Smooth muscle cell (in vitro differentiated cells): ENCODE measurements at regions not wholly inside any gene's neighbourhood (a gene's known extent, or its start where the extent isn't known, plus 50 kb on each side); places are given as distances from the start of the nearest gene placed in this dataset.

Experiments
- DNase-seq: peaks from one replicate; lab custom pipeline; 2025; ENCODE audit not compliant: unreplicated experiment; lab: John Stamatoyannopoulos, UW
- H2AFZ ChIP-seq: fragments of 200-600 bp; sonication (generic); 2 replicates; pipeline ENCODE4 v1.6.0; 2016; ENCODE audit warnings: antibody characterized with exemption, low read depth, mild to moderate bottlenecking
- H3F3A ChIP-seq: fragments of 200-600 bp; sonication (generic); 2 replicates; pipeline ENCODE4 v1.6.0; 2017; ENCODE audit warnings: antibody characterized with exemption, low read depth
- H3K27ac ChIP-seq: fragments of 200-600 bp; sonication (generic); 2 replicates; pipeline ENCODE4 v1.5.1; 2016; ENCODE audit warnings: low read depth, mild to moderate bottlenecking
- H3K27me3 ChIP-seq: fragments of 200-600 bp; sonication (generic); 2 replicates; pipeline ENCODE4 v1.6.1; 2016; ENCODE audit warnings: low read depth, mild to moderate bottlenecking
- H3K36me3 ChIP-seq: fragments of 200-600 bp; sonication (generic); 2 replicates; pipeline ENCODE4 v1.5.1; 2016; ENCODE audit warnings: low read depth
- H3K4me1 ChIP-seq: fragments of 200-600 bp; sonication (generic); 2 replicates; pipeline ENCODE4 v1.5.1; 2016; ENCODE audit warnings: low read depth
- H3K4me2 ChIP-seq: fragments of 200-600 bp; sonication (generic); 2 replicates; pipeline ENCODE4 v1.6.0; 2016; ENCODE audit warnings: mild to moderate bottlenecking
- H3K4me3 ChIP-seq: fragments of 200-600 bp; sonication (generic); 2 replicates; pipeline ENCODE4 v1.5.1; 2016; ENCODE audit warnings: mild to moderate bottlenecking
- H3K79me2 ChIP-seq: fragments of 200-600 bp; sonication (generic); 2 replicates; pipeline ENCODE4 v1.6.0; 2016; ENCODE audit warnings: low read depth, mild to moderate bottlenecking
- H3K9ac ChIP-seq: fragments of 200-600 bp; sonication (generic); 2 replicates; pipeline ENCODE4 v1.6.0; 2016; ENCODE audit warnings: low read depth
- H3K9me3 ChIP-seq: fragments of 200-600 bp; sonication (generic); replicated peaks from 2 replicates; pipeline ENCODE4 v1.5.1; 2016; ENCODE audit warnings: low read depth
- H4K20me1 ChIP-seq: fragments of 200-600 bp; sonication (generic); 2 replicates; pipeline ENCODE4 v1.6.0; 2016; ENCODE audit warnings: low read depth
- WGBS: methylation state at CpG from one replicate; pipeline ENCODE4 v1.1.7; 2016; ENCODE audit warnings: low lambda C conversion rate; 5-methylcytosine and 5-hydroxymethylcytosine counted together
- TF ChIP-seq, protein P1 (sequence below): fragments of 200-600 bp; sonication (generic); IDR thresholded peaks from 2 replicates; pipeline ENCODE4 v1.5.1; 2017; ENCODE audit warnings: borderline replicate concordance, mild to moderate bottlenecking, antibody characterized with exemption; ENCODE audit not compliant: insufficient read depth, poor library complexity, severe bottlenecking

GRCh38 chr15:31435261-31435911 lies 108.8 kb downstream of the KLF13 start:
- no peak for DNase-seq
- H3K9ac ChIP-seq: peak overlapping the region; percentile 96
- peaks cover 3% of the 10 kb centered on the region for H3F3A ChIP-seq
- H3K36me3 ChIP-seq: no peaks in the 10 kb centered on the region
- H3K9me3 ChIP-seq: no peaks in the 10 kb centered on the region
- H4K20me1 ChIP-seq: no peaks in the 10 kb centered on the region
- no peaks in the 10 kb centered on the region for H3K27me3 ChIP-seq
- TF ChIP-seq, protein P1, sequence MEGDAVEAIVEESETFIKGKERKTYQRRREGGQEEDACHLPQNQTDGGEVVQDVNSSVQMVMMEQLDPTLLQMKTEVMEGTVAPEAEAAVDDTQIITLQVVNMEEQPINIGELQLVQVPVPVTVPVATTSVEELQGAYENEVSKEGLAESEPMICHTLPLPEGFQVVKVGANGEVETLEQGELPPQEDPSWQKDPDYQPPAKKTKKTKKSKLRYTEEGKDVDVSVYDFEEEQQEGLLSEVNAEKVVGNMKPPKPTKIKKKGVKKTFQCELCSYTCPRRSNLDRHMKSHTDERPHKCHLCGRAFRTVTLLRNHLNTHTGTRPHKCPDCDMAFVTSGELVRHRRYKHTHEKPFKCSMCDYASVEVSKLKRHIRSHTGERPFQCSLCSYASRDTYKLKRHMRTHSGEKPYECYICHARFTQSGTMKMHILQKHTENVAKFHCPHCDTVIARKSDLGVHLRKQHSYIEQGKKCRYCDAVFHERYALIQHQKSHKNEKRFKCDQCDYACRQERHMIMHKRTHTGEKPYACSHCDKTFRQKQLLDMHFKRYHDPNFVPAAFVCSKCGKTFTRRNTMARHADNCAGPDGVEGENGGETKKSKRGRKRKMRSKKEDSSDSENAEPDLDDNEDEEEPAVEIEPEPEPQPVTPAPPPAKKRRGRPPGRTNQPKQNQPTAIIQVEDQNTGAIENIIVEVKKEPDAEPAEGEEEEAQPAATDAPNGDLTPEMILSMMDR: peak; percentile 41
- peak overlapping the region; percentile 99 for H3K27ac ChIP-seq
- H3K79me2 ChIP-seq: no peaks in the 10 kb centered on the region
- WGBS: 30% methylated on average over 14 of the region's 15 CpGs
- no peaks in the 10 kb centered on the region for H3K4me1 ChIP-seq
- H3K4me2 ChIP-seq: peak overlapping the region; percentile 80
- peak overlapping the region; percentile 19 for H3K4me3 ChIP-seq
- no peak overlapping the region for H2AFZ ChIP-seq

- Histone ChIP-seq H3F3A (peaks cover 3% of the 10 kb centered on the region), H2AFZ (no peak overlapping the region), H3K9me3 (no peaks in the 10 kb centered on the region), H3K9ac (no peak overlapping the region), H3K27ac (peak overlapping the region; percentile 99), H4K20me1 (no peaks in the 10 kb centered on the region), H3K4me1 (peaks cover 3% of the 10 kb centered on the region), H3K4me2 (peak overlapping the region; percentile 80), H3K79me2 (no peaks in the 10 kb centered on the region), H3K4me3 (no peak overlapping the region), H3K27me3 (no peaks in the 10 kb centered on the region), H3K36me3 (no peaks in the 10 kb centered on the region)
- DNase-seq: no peak
- 69% methylated on average over 13 of the region's 14 CpGs for WGBS
- TF ChIP-seq, protein P1: no peak
Observed at GRCh38 chr15:31435912-31436628, 109.4 kb downstream of the KLF13 start.

DNA sequence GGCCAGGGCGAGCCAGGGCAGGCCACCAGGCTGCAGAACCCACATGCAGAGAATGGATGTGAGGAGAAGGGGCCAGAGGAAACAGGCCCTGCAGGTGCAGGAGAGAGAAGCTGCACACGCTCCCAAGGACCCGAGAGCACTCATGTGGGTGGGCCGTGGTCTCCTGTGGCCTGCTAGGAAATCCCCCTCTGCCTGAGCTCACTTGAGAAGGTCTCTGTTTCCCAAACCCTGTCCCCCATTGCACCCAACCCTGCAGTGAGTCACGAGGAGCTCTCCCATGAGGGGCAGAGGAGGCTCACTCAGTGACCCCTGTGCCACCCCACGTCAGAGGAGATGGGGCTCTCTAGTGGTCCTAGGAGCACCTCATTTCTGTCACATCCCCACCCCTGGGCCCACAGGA lies 111.1 kb downstream of the KLF13 start:
- H3K27ac ChIP-seq: no peak overlapping the region
- H2AFZ ChIP-seq: no peak overlapping the region
- H3K9ac ChIP-seq: no peak overlapping the region
- 81% methylated on average over 6 of the region's 6 CpGs for WGBS
- H3K4me1 ChIP-seq: peaks cover 3% of the 10 kb centered on the region
- TF ChIP-seq, protein P1: no peak
- H3K79me2 ChIP-seq: no peaks in the 10 kb centered on the region
- H3K4me2 ChIP-seq: no peak overlapping the region
- H3K36me3 ChIP-seq: no peaks in the 10 kb centered on the region
- H4K20me1 ChIP-seq: no peaks in the 10 kb centered on the region
- no peaks in the 10 kb centered on the region for H3K27me3 ChIP-seq
- peaks cover 12% of the 10 kb centered on the region for H3F3A ChIP-seq
- no peaks in the 10 kb centered on the region for H3K9me3 ChIP-seq
- no peak overlapping the region for H3K4me3 ChIP-seq
- no peak for DNase-seq
